ENCODE measurements at regions not wholly inside any gene's neighbourhood (a gene's known extent, or its start where the extent isn't known, plus 50 kb on each side); places are given as distances from the start of the nearest gene placed in this dataset.

DNA sequence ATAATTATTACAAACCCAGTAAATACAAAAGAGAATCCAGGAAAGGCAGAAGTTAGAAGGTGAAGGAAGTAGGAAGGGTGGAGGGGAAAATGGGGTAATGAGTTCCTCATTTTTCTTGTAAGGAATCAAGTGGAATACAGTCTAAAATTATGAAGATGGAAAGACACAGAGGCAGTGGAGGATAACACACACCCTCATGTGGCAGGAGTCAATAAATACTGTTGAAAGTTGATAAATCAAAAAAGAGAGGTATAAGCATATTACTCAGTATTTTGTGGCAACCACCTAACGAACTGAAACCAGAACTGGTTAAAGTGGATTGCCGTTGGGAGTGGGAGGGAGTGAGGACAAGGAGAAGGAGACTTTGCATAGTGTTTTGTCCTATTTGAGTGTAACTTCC is 78.6 kb upstream of the SLC44A3 start:
- no peak overlapping the region for H3K4me3 ChIP-seq (ENCODE audit: low read depth, low read length)

DNA sequence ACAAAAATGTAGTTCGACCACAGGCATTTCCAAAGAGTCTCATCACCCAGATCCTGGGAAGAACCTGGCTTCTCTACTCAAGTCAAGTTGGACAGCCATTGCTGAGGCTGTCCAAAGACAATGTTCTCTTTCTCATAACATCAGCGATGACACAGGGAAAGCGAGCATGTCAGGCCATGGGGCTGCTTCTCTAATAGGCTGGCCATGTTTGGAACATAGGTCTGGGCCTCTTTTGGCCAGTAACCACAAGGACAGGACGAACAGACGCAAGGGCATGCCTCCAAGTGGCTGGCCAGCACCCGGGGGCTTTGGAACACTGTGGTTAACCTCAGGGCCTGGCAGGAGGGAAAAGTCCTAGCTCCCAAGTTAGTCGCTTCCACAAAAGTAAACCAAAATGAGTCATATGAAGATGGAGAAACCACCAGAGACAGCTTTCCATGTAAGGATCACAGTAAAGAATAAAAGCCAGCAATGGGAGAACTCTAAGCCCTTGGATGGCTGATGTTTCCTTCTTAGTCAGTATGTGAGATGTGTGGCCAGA is 80.6 kb upstream of the SLC44A3 start:
- H3K4me3 ChIP-seq (ENCODE audit: low read depth, low read length), result no peak overlapping the region
- TF ChIP-seq, protein P1, sequence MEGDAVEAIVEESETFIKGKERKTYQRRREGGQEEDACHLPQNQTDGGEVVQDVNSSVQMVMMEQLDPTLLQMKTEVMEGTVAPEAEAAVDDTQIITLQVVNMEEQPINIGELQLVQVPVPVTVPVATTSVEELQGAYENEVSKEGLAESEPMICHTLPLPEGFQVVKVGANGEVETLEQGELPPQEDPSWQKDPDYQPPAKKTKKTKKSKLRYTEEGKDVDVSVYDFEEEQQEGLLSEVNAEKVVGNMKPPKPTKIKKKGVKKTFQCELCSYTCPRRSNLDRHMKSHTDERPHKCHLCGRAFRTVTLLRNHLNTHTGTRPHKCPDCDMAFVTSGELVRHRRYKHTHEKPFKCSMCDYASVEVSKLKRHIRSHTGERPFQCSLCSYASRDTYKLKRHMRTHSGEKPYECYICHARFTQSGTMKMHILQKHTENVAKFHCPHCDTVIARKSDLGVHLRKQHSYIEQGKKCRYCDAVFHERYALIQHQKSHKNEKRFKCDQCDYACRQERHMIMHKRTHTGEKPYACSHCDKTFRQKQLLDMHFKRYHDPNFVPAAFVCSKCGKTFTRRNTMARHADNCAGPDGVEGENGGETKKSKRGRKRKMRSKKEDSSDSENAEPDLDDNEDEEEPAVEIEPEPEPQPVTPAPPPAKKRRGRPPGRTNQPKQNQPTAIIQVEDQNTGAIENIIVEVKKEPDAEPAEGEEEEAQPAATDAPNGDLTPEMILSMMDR (IDR thresholded peaks at IDR 0.05; ENCODE audit: low read depth, low read length), result no peak

More for the DNA sequence above, 78.6 kb upstream of the SLC44A3 start:
- TF ChIP-seq, protein P1 (IDR thresholded peaks at IDR 0.05; ENCODE audit: low read depth, low read length), result no peak

DNA sequence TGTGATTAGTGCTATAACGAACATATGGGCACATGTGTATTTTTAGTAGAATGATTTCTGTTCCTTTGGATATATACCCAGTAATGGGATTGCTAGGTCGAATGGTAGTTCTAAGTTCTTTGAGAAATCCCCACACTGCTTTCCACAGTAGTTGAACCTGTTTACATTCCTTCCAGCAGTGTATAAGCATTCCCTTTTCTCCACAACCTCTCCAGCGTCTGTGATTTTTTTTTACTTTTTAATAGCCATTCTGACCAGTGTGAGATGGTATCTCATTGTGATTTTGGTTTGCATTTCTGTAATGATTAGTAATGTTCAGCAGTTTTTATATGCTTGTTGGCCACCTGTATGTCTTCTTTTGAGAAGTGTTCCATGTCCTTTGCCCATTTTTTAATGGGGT is 81.8 kb upstream of the SLC44A3 start:
- TF ChIP-seq, protein P1 (IDR thresholded peaks at IDR 0.05; ENCODE audit: low read depth, low read length), result peak; percentile 14; the same call in 1 of the 2 replicates
- H3K4me3 ChIP-seq (ENCODE audit: low read depth, low read length), result no peak overlapping the region

DNA sequence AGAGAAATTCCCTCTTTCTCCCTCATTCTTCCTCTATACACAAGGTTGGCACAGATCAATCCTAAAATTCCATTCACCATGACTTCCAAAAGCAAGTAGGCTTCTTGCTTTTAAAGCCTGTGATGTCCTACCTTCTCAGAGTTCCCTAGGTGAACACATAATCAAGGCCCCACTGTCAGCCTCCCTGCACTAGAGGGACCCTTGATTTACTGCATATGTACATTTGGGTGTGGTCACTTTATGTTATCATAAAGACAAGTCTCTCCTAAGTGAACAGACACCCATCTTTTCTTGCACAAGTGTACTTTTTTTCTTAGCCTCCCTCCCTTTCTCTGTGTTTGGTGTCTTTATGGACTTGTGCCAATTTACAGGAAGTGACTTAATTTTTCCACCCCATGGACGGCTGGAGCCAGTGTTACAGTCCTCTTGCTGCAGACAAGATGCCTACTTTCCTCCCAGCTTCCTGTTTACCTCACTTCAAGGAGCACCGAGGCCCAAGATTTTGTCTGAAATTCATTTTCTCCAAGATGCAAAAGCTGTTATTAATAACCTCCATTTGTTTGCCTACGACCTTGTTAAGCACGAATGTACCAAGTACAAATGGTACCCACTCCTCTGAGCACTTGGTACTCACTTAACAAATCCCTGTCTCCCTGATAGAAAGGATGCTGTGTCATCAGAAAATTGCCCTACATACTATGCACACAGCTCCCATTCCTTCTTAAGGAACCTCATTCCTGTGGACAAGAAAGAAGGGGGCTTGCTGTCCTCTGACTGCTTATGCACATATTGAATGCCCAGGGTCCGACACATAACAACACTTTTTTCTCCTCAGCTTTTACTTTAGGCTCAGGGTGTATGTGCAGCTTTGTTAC is 82.8 kb upstream of the SLC44A3 start:
- TF ChIP-seq, protein P1 (IDR thresholded peaks at IDR 0.05; ENCODE audit: low read depth, low read length), result no peak
- H3K4me3 ChIP-seq (ENCODE audit: low read depth, low read length), result no peak overlapping the region

DNA sequence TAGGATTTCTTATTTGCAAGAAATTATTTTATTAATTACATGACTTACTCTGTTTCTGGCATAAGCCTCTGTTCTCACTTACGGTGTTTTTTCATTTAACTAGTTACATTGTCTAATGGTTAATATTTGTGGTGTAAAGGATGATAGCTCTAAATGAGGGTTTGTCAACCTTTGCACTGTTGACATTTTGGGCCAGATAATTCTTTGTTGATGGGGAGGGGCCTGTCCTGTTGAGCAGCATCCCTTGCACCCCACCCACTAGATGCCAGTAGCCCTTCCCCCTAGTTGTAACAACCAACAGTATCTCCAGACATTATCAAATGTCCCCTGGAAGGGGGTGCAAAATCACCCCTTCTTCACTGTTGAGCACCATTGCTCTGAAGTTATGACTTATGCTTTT is 83.6 kb upstream of the SLC44A3 start:
- TF ChIP-seq, protein P1 (IDR thresholded peaks at IDR 0.05; ENCODE audit: low read depth, low read length), result no peak

DNA sequence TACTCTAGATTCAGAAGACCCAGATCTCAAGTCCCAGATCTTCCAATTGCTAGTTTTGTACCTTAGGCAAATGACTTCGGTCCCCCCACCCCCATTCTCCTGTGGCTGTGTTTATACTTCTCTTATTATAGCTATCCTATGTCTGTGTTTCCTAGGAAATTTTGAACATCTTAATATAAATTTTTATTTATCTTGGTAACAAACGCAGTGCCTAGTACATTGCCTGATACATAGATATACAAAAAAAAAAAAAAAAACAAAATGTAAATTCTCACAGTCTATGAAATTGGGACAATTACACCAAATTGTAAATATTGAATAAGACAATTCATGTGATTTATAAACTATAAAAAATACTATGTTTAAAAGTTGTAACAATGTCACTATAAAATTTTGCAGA is 84.1 kb upstream of the SLC44A3 start:
- TF ChIP-seq, protein P1 (IDR thresholded peaks at IDR 0.05; ENCODE audit: low read depth, low read length), result no peak
- no peak overlapping the region for H3K4me3 ChIP-seq (ENCODE audit: low read depth, low read length)

More for the DNA sequence above, 83.6 kb upstream of the SLC44A3 start:
- H3K4me3 ChIP-seq (ENCODE audit: low read depth, low read length), result no peak overlapping the region

Measured in WI38 (cell line).